A549 (cell line): ENCODE measurements at regions not wholly inside any gene's neighbourhood (a gene's known extent, or its start where the extent isn't known, plus 50 kb on each side); places are given as distances from the start of the nearest gene placed in this dataset.

Experiments used
- ATAC-seq, 2 experiments: fragments of 200-7000 bp in 1 of 2; fragments of >200 bp in 1 of 2; cut with Nextera tagmentation in 1 of 2; cut with Tn5 transposase in 1 of 2; 3 replicates each; pipeline versions ENCODE4 v1.8.0 to v1.9.1; 2018 to 2020; ENCODE audit warnings: mild to moderate bottlenecking in 1 of 2, moderate library complexity in 1 of 2
- CTCF ChIA-PET: fragments of 300-600 bp; sonication (Branson Sonifier 250); formaldehyde crosslinking; extraction: SDS; loops from one replicate; lab custom pipeline; 2021; ENCODE audit warnings: antibody characterized with exemption, inconsistent platforms; lab: Yijun Ruan, JAX
- POLR2A ChIA-PET: fragments of 350-600 bp; formaldehyde crosslinking; extraction: SDS; loops from one replicate; lab custom pipeline; 2021; ENCODE audit warnings: antibody characterized with exemption, inconsistent platforms; lab: Yijun Ruan, JAX
- DNase-seq, 2 experiments: peaks; one replicate each; pipeline versions ENCODE4 v3.0.0 to v3.0.0-alpha.2; 2011 to 2016; ENCODE audit warnings: low read depth in 1 of 2, low spot score in 1 of 2
- FAIRE-seq: peaks from 2 replicates; lab custom pipeline; 2011; peaks lifted over from hg19 to GRCh38; lab: Jason Lieb, UNC
- H3K27ac ChIP-seq, 2 experiments: fragments of >200 bp; sonication (Bioruptor Twin); formaldehyde crosslinking; 3 replicates each; pipeline ENCODE4 v1.5.1; 2016 to 2017
- H3K4me1 ChIP-seq: fragments of >200 bp; sonication (Bioruptor Twin); formaldehyde crosslinking; 3 replicates; pipeline ENCODE4 v1.6.1; 2016
- H3K4me2 ChIP-seq: fragments of >200 bp; sonication (Bioruptor Twin); formaldehyde crosslinking; 3 replicates; pipeline ENCODE4 v1.6.1; 2016
- H3K4me3 ChIP-seq: fragments of >200 bp; sonication (Bioruptor Twin); formaldehyde crosslinking; 3 replicates; pipeline ENCODE4 v1.5.1; 2016
- H3K9me3 ChIP-seq: fragments of >200 bp; sonication (Bioruptor Twin); formaldehyde crosslinking; 3 replicates; pipeline ENCODE4 v1.6.1; 2016
- ATOH8 ChIP-seq: fragments of 250-450 bp; sonication (Bioruptor Pico); IDR thresholded peaks from 2 replicates; pipeline ENCODE4 v1.5.0; 2020; ENCODE audit warnings: low read depth, mild to moderate bottlenecking, moderate library complexity
- BCL3 ChIP-seq: fragments of >200 bp; sonication (Bioruptor Twin); formaldehyde crosslinking; IDR thresholded peaks from 3 replicates; pipeline ENCODE4 v1.6.1; 2016
- CBX2 ChIP-seq: fragments of 200-600 bp; sonication (generic); IDR thresholded peaks from 2 replicates; pipeline ENCODE4 v1.6.1; 2016; ENCODE audit warnings: low read depth, mild to moderate bottlenecking, borderline replicate concordance
- CHD4 ChIP-seq: fragments of 200-600 bp; sonication (generic); IDR thresholded peaks from 2 replicates; pipeline ENCODE4 v1.6.1; 2016; ENCODE audit warnings: antibody characterized with exemption, mild to moderate bottlenecking, borderline replicate concordance
- EHMT2 ChIP-seq: fragments of 200-600 bp; sonication (generic); IDR thresholded peaks from 2 replicates; pipeline ENCODE4 v1.6.1; 2016; ENCODE audit warnings: antibody characterized with exemption, low read depth, mild to moderate bottlenecking, moderate library complexity
- ESRRA ChIP-seq: fragments of 150-350 bp; IDR thresholded peaks from 2 replicates; pipeline ENCODE4 v1.6.1; 2014; ENCODE audit warnings: mild to moderate bottlenecking, low read length, borderline replicate concordance
- FOSB ChIP-seq: fragments of 250-450 bp; sonication (Bioruptor Pico); IDR thresholded peaks from 2 replicates; pipeline ENCODE4 v1.5.0; 2020; ENCODE audit warnings: mild to moderate bottlenecking, moderate library complexity
- FOSL2 ChIP-seq, 2 experiments: fragments of 450-650 bp in 1 of 2; fragments of >200 bp in 1 of 2; sonication (Bioruptor Twin) in 1 of 2; formaldehyde crosslinking; IDR thresholded peaks; 2 replicates each; pipeline versions ENCODE4 v1.5.0 to v1.6.1; 2016 to 2020; ENCODE audit warnings: mild to moderate bottlenecking in 1 of 2, moderate library complexity in 1 of 2
- FOXS1 ChIP-seq: fragments of 250-450 bp; sonication (Bioruptor Pico); IDR thresholded peaks from 2 replicates; pipeline ENCODE4 v1.5.0; 2020; ENCODE audit warnings: mild to moderate bottlenecking, moderate library complexity
- GATA3 ChIP-seq: IDR thresholded peaks from 2 replicates; pipeline ENCODE4 v1.6.1; 2012; ENCODE audit warnings: borderline replicate concordance
- HES2 ChIP-seq: fragments of >200 bp; sonication (Bioruptor Twin); formaldehyde crosslinking; IDR thresholded peaks from 2 replicates; pipeline ENCODE4 v1.6.1; 2016
- JUN ChIP-seq, 2 experiments: fragments of >200 bp; sonication (Bioruptor Twin); formaldehyde crosslinking; IDR thresholded peaks; 2 replicates in 1 of 2; 3 replicates in 1 of 2; pipeline ENCODE4 v1.6.1; 2016 to 2017
- JUNB ChIP-seq: fragments of >200 bp; sonication (Bioruptor Twin); formaldehyde crosslinking; IDR thresholded peaks from 2 replicates; pipeline ENCODE4 v1.6.1; 2016
- KDM1A ChIP-seq: fragments of 200-600 bp; sonication (generic); IDR thresholded peaks from 2 replicates; pipeline ENCODE4 v1.6.1; 2016; ENCODE audit warnings: low read depth, mild to moderate bottlenecking
- KDM5A ChIP-seq: fragments of 200-600 bp; sonication (generic); IDR thresholded peaks from 2 replicates; pipeline ENCODE4 v1.6.1; 2016; ENCODE audit warnings: antibody characterized with exemption, mild to moderate bottlenecking
- MAFK ChIP-seq: fragments of 450-650 bp; IDR thresholded peaks from 2 replicates; pipeline ENCODE4 v1.6.1; 2014; ENCODE audit not compliant: partially characterized antibody
- MAZ ChIP-seq: fragments of 150-350 bp; IDR thresholded peaks from 2 replicates; pipeline ENCODE4 v1.6.1; 2014; ENCODE audit warnings: antibody characterized with exemption, low read depth, low read length, borderline replicate concordance
- NFE2L2 ChIP-seq: fragments of 150-350 bp; conservative IDR thresholded peaks from 2 replicates; pipeline ENCODE4 v1.6.1; 2014; ENCODE audit warnings: low read length
- NR3C1 ChIP-seq: fragments of >200 bp; sonication (Bioruptor Twin); formaldehyde crosslinking; IDR thresholded peaks from 3 replicates; pipeline ENCODE4 v1.6.1; 2017
- PBX3 ChIP-seq: IDR thresholded peaks from 2 replicates; pipeline ENCODE4 v1.6.1; 2012
- REST ChIP-seq: fragments of 200-600 bp; sonication (generic); IDR thresholded peaks from 2 replicates; pipeline ENCODE4 v1.6.1; 2016; ENCODE audit warnings: antibody characterized with exemption, mild to moderate bottlenecking, moderate library complexity
- SMC3 ChIP-seq: fragments of >200 bp; sonication (Bioruptor Twin); formaldehyde crosslinking; IDR thresholded peaks from 3 replicates; pipeline ENCODE4 v1.6.1; 2018; ENCODE audit warnings: inconsistent platforms
- SREBF2 ChIP-seq: fragments of 450-650 bp; IDR thresholded peaks from 2 replicates; pipeline ENCODE4 v1.6.1; 2014; ENCODE audit warnings: mild to moderate bottlenecking, moderate library complexity
- TFCP2L1 ChIP-seq: fragments of 250-450 bp; sonication (Bioruptor Pico); IDR thresholded peaks from 2 replicates; pipeline ENCODE4 v1.5.0; 2021; ENCODE audit warnings: mild to moderate bottlenecking
- WGBS: methylation state at CpG from one replicate; pipeline ENCODE4 v1.1.6; 2017; ENCODE audit errors: missing lambda C conversion rate; 5-methylcytosine and 5-hydroxymethylcytosine counted together

- Histone ChIP-seq H3K27ac (no peak overlapping the region), H3K4me1 (no peaks in the 10 kb centered on the region), H3K4me2 (no peak overlapping the region), H3K9me3 (no peaks in the 10 kb centered on the region), H3K4me3 (no peak overlapping the region)
- no peak for FAIRE-seq
- ATAC-seq = no peak
- ChIA-PET CTCF (interaction anchor here (1.0 kb wide), 1 partner anchor 14 kb away, joined by 4 read pairs; no protein-coding TSS in a partner anchor), POLR2A (no interaction called here)
- no peak for DNase-seq
- no peak for TF ChIP-seq MAFK
- no peak for TF ChIP-seq TFCP2L1 (CRISPR knock-in tag)
- no peak for TF ChIP-seq KDM1A
- TF ChIP-seq GATA3 = no peak
- no peak for TF ChIP-seq FOSL2 (IDR thresholded peaks at IDR 0.05)
- TF ChIP-seq FOSL2 (CRISPR knock-in tag; IDR thresholded peaks at IDR 0.05) = no peak
- no peak for TF ChIP-seq JUNB
- no peak for TF ChIP-seq SMC3
- TF ChIP-seq KDM5A = no peak
- TF ChIP-seq PBX3 = no peak
- no peak for TF ChIP-seq REST
- no peak for TF ChIP-seq MAZ
- TF ChIP-seq FOXS1 (CRISPR knock-in tag) = no peak
- no peak for TF ChIP-seq BCL3
- no peak for TF ChIP-seq ESRRA
- TF ChIP-seq SREBF2 = no peak
- no peak for TF ChIP-seq CHD4
- TF ChIP-seq ATOH8 (CRISPR knock-in tag) = no peak
- no peak for TF ChIP-seq NFE2L2
- 0% methylated on average over 1 of the region's 1 CpG for WGBS
Measured at GRCh38 chr11:29627541-29627940, 389.3 kb downstream of the KCNA4 start.

- DNase-seq = no peak
- 39% methylated on average over 5 of the region's 5 CpGs for WGBS
- ATAC-seq = no peak
- POLR2A ChIA-PET = no interaction called here
- CTCF ChIA-PET = interaction anchor here (1.0 kb wide), 1 partner anchor 11 kb away, joined by 3 read pairs; no protein-coding TSS in a partner anchor
- Histone ChIP-seq H3K4me3 (no peak overlapping the region), H3K27ac (no peak overlapping the region), H3K9me3 (no peaks in the 10 kb centered on the region), H3K4me1 (no peaks in the 10 kb centered on the region), H3K4me2 (no peak overlapping the region)
- TF ChIP-seq JUN (IDR thresholded peaks at IDR 0.05) (no peak), FOSL2 (IDR thresholded peaks at IDR 0.05) (no peak), FOSL2 (CRISPR knock-in tag; IDR thresholded peaks at IDR 0.05) (no peak), SMC3 (no peak), MAFK (no peak), FOSB (no peak), BCL3 (no peak), NR3C1 (no peak), HES2 (no peak), EHMT2 (no peak), CBX2 (no peak)
- no peak for FAIRE-seq
Measured at GRCh38 chr11:29623144-29623722, 393.6 kb downstream of the KCNA4 start.
